DMS114 treated with DMSO at 0.1 percent for 48 hours (cell line): ENCODE measurements at regions not wholly inside any gene's neighbourhood (a gene's known extent, or its start where the extent isn't known, plus 50 kb on each side); places are given as distances from the start of the nearest gene placed in this dataset.

Source experiments
- DNase-seq: peaks from one replicate; lab custom pipeline; 2025; ENCODE audit not compliant: unreplicated experiment; lab: John Stamatoyannopoulos, UW

DNA sequence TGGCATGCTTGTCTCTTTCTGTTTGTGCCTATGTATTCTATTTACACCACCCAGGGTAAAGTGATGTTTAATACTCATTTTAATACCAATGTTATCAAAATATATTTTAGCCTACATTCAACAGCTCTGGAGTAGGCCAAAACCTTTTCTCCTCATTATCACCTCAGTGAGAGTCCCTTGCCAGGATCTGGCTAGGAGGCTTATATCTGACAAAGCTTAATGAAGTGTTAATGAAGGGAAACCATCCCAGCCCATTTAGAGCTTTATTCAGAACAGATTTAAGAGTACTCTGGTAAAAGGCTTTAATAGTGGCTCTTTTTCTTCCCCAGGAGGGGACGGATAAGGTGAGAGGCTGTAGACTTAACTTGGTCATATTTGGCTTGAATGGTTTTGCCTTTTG, 137.6 kb downstream of the GRIN2B start:
- no peak for DNase-seq

DNA sequence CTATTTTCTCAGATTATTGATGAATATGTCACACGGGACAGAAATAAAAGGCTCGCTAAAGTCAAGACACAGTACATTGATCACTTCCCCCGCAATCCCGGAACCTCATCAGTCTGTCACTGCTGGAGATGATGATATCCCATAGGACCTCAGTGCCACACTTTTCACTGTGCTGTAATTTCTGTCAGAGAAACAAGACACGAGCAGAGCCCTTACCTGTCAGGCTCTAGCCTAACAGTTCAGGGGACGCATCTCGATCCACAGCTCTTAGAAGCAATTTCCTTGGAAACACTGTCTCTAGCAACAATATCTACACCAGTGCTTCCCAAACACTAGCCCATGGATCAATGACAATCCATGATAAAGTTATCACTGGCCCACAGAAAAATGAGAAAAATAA, 140.0 kb downstream of the GRIN2B start:
- no peak for DNase-seq

DNA sequence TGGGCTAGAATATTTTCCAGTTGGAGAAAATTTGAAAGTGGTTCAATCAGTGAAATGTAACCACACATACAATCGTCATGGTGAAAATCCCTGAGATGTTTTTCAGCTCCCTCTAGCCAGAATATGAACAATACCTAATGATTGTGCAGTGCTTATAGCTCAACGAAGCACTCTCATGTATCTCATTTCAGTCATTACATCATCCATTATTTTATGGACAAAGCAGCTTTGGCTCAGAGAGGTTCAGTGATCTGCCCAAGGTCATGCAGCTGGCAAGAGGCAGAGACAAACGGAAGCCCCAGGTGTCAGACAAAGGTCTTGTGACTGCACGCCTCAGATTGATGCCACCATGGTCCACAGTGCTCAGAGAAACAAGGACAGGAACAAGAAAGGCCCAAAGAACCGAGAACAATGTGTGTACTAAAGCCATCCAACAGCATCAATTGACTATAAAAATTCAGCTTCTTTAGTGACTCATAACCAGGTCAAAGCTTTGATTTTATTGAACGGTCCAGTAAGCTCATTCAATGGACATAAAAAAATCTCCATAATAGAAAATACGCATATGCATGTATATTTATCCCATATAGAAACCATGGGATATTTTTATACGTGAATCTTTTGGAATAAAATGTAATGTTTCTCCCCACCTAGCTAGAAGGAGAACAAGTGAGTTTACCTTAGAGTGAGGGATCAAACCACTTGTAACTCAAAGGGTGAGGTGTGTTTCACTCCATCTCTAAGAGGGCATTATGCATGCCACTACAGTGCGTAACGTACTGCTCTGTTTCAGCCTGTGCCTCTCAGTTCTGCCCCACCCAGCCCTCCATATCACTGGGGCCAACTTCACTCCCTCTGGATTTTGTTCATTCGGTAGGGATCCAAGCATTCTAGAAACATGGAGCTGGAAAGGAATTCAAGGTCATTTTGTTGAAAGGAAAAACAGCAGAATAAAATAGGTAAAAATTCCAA, 141.8 kb downstream of the GRIN2B start:
- DNase-seq, result no peak

DNA sequence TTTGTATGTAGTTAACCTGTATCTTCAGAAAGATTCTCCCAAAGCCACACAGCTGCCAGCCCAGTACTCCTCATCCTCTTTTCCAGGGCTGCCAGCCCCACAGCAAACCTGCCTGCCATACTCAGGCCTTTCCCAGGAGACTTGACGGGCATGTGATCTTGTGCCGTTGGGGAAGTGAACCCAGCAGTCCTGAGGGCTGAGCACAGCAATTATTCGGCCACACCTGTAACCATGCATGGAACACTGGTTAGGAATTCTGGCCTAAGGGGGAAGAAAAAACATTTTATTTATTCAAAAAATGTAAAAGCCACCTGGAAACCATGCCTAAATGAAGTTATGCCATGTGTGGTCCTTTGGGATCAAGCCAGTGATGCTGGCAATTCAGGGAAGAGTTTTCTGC, 145.3 kb downstream of the GRIN2B start:
- no peak for DNase-seq

DNA sequence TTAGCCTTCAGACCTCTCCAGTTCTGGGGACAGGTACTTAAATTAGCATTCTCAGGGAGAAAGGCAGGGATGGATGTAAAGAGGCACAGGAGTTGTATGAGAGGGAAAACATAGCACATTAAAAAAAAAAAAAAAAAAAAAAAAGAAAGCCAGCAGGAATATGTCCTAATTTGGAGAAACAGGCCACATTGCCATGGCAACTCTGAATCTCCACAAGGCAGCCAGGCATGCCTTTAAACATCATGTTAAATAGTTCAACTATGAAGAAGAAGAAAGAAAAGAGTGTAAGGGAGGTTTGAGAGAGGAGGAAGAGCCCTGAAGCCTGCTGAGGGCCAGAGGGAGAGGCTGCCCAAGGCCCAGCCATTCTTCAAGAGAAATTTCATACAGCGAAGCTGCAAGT, 145.8 kb downstream of the GRIN2B start:
- no peak for DNase-seq

DNA sequence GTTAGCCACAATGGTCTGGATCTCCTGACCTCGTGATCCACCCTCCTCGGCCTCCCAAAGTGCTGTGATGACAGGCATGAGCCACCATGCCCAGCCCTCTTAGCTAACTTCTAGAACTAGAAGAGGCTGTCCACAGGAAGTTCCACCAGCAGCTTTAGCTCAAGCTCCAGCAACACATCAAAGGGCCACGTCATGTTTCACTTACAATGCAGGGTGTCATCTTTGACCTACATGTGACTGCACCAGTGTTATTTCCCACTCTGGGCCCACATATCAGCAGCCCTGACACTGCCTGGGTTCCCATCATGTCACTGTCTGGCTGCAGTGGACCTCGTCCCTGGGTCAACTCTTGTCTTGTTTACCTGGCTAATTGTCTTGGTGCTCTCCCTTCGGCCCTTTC, 147.2 kb downstream of the GRIN2B start:
- DNase-seq, result no peak

DNA sequence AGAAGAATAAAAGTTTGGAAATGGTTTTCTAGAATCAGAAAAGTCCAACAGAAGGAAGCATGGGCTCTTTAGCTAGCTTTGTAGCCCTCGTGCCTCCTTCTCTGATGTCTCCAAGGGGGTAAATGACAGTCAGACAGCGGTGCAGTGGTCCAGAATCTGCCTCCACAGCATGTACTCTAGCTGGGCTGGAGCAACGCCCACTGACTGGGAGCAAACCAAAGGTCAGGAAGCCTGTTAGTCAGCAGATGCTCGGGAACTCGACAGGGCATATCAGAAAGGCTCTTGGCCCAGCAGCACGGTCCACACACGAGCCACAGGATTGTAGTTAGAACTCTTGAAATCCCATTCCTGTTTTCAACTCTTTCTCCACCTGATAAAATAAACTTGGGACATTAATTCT, 164.3 kb downstream of the GRIN2B start:
- no peak for DNase-seq

DNA sequence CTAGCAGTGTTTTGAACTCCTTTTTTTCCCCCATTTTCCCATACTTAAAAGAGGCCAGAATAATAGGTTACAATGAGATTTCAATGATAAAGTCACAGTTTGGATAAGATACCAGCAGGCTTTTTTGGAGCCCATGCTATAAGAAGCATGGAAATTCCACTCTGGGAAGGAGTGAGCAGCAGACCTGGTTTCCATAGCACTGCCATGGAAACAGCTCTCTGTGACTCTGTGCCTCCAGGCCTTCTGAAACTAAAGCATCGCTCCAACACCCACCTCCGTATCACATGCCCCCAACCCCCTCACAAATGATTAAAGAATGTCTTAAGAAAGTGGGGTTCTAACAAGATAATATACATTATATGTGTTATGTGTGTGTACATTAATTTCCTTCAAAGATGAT, 165.0 kb downstream of the GRIN2B start:
- DNase-seq, result no peak

DNA sequence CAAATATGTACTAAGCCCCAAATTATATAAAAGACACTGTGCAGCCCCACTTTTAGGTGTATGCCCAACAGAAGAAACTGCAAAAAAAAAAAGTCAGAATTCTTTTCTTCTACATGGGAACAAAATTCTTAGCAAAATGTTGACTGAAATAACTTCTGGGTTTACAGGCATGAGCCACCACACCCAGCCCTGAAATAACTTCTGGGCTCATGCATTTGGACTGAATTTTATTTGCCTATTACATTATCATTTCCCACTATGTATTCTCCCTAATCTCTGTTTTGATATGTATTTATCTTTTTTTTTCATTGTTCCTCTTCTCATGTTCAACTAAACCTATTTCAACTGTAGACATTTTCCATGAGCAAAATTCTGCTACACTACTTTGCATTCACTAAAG, 169.2 kb downstream of the GRIN2B start:
- DNase-seq, result no peak

DNA sequence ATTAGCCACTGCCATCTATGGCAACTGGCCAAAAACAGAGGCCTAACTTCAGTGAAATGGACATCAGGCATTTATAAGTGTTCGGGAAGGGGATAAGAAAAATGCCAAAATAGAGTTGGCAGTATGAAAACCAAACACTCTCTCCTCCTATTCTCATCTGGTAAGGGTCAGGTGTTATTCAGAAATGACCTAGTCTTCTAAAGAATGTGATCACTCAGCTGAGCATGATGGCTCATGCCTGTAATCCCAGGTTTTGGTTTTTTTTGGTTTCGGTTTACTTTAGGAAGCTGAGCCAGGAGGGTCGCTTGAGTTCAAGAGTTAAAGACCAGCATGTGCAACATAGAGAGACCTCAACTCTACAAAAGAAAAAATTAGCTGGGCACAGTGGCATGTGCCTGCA, 170.3 kb downstream of the GRIN2B start:
- DNase-seq, result no peak

DNA sequence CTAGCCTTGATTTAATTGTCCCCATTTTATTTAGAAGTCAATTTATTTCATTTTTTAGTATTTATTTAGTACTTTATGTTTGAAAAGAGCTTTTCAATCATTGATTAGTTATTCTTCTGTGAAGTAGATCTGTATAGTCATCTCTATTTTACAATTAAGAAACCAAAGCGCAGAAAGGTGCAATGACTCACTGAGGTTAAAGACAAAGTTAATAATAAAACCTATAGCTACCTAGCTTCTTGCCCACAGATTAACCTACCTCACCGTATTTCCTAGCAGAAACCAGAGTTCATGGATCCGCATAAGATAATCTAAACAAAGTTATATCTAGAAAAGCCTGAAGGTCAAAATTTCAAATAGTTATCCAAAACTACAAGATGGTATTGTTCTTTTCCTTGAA, 176.4 kb downstream of the GRIN2B start:
- no peak for DNase-seq

DNA sequence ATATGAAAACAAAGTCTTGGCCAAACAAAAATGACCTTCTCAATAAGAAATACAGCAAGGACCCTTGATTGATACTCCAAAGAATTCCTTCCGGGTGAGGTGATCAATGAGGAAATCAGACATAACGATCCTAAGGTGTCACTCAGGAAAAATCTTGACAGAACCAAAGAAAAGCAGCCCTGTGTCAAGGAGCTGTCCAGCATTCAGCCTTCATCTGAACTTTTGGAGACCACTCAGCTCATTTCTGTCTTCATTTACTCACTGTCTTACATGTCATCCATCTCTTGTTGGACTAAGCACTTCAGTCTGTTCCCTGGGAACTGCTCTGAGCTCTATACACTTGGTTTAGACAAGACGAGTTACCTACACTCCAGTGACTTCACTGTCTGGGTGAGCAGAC, 179.9 kb downstream of the GRIN2B start:
- DNase-seq, result no peak

DNA sequence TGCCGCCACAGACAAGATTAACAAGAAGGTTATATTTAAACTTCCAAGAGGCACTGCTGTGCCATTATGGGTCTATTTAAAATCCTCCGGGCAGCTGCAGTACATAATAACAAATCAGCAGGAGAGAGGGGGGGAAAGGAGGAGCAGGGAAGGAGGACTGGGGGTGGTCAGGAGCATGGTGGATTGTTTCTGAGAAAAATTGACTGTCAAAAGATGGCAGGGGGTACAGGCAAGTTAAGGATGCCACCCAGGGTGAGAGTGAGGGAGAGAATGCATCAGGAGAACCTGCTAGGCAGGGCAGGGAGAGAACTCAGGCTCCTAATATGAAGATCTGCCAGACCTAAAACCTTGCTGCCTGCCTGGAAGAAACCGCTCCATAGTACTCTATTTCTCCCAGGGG, 181.8 kb downstream of the GRIN2B start:
- no peak for DNase-seq

DNA sequence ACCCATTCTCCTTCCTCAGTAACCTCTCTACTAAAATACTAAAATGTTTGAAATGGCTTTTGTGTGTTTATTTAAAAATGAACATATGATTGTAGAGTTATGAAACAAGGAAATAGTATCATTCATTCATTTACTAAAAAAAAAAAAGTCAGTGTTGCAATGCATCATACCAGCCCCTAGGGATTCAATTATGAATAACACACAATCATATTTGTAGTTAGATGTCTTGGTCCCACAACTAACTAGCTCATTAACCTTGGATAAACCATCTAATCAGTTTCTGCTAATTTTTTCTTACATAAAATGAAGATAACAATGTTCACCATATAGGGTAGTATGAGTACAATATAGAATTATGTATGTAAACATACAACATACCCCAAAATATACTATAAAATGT, 183.2 kb downstream of the GRIN2B start:
- no peak for DNase-seq

DNA sequence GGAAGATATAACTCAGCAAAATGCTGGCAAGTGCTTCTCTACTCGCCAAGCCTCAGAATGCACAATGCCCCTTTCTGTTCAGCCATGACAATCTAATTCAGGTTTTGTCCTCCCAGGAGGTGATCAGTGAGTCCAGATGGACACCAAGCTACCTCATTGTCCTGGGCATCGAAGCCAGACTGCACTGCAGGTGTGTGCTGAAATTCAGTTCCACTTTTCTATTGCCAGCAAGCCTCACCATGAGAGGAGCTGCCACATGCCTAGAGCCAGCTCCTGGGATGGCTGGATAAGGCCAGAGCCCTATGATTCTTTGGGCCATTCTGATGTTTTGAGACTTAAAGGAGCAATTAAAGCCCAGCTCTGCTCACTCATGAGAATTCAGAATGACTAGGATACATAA, 186.7 kb downstream of the GRIN2B start:
- no peak for DNase-seq

DNA sequence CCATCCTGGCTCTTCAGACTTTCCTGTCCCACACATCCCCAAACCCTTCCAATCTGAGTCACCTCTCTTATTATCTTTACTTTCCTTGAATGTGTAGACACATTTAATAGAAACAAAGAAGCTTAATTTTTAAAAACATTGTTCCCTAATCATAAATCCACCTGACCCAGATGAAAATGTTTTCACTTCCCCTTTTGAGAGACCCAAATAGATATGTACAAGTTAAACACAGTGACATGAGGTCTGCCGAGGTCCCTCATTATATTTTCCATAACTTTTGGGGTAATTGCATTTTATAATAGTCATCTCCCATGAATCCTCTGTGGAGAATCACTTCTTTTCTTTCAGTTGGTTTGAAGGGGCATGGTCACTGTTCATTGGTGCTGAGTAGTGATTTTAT, 191.1 kb downstream of the GRIN2B start:
- no peak for DNase-seq

DNA sequence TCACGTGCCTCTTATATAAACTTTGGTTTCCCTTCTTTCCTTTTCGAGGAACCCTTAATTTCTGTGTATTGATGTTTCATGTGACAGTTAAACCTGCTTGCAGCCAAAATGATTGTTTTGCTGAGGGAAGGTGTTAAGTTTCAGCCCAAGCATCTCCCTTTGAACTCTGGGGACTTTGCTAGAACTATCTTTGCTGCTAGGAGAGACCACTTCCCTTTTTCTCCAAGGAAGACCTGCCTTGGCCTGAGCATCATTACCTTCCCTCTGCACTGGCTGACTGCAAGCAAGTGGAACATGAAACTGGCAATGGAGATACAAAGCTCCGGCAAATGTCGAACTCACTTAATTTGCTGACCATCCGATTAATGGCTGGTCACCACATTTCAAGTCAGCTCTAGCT, 192.8 kb downstream of the GRIN2B start:
- DNase-seq, result no peak

DNA sequence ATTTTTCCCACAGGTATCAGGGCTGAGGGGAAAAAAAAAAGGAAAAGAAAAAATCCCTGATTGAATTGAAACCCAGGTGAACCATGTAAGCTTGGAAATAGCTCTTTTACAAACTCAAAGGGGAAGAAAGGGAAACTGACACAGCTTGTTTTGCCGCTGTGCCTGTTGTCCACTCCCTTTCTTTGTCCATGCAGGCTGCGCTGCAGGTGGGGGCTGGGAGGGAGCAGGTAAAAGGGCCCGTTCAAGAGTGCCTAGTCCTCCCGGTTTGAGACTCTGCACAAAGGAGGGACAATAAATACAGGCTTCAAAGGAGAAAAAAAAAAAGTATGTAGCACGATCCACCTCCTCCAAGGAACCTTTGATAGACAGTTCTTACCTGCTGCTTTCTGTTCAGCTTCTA, 194.8 kb downstream of the GRIN2B start:
- DNase-seq, result no peak

DNA sequence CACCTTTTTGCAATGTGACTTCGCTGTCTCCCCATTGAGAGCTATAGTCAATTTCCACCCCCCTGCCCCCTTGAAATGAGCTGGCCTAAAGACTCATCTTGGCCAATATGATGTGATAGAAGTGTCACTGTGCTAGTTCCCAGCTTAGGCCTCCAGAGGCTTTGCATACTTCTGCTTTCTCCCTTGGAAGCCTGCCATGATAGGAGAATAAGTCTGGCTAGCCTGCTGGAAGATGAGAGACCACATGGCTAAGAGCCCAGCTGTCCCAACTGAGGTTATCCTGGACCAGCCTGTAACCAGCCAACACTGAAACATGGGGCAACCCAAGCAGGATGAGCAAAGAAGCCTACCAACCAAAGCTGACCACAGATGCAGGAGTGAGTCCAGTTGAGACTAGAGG, 196.9 kb downstream of the GRIN2B start:
- DNase-seq, result no peak

DNA sequence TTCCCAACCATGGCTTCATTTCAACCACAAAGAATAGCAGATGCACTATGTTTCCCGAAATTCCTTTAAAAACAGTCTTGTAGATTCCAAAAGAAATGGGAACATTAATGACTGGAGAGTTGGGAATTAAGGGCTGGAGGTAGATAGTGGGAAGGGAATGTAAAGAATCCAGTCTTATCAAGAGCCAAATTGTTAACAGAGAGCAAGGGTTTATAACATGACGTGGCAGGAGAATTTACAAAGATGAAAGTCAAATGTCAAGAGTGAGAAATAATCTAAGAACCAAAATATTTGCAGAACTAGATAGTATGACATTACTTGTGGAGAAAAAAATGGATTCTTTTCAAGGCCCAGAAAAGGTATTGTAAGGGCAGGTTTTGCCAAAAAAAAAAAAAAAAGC, 200.9 kb downstream of the GRIN2B start:
- DNase-seq, result no peak

DNA sequence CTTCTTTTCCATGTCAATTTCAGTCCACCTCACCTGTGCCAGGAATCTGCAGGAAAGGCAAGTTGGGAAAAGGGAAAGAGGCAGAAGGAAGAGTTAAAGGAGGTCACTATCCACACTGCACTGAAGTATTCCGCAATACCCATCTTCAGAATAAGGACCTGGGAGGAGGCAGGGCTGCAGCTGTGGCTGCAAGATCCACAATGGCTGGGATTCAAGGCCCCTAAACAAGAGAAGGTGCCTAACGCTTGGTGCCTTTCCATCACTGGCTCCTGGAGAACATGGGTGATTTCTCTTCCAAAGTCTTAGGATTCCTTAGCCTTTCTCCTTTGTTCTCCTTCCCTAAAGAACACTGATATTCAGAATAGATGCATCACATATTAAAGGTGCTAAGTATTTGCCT, 204.0 kb downstream of the GRIN2B start:
- no peak for DNase-seq

DNA sequence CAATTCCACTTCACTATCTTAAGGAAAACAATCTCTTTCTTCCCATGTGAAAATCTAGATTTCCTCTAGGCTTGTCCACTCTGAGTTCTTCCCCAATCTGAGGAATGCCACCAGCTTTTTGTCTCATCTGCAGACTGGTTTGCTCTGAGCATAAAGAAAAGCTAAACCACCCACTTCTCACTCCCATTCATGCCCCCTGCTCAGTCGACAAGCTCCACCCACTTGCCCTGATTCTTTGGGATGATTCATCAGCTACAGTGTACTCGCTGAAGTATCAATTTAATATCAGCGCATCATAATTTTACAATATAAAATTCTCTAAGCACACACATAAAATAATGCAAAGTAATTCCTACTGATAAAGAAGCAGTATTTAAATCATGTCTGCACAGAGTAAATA, 209.1 kb downstream of the GRIN2B start:
- no peak for DNase-seq

DNA sequence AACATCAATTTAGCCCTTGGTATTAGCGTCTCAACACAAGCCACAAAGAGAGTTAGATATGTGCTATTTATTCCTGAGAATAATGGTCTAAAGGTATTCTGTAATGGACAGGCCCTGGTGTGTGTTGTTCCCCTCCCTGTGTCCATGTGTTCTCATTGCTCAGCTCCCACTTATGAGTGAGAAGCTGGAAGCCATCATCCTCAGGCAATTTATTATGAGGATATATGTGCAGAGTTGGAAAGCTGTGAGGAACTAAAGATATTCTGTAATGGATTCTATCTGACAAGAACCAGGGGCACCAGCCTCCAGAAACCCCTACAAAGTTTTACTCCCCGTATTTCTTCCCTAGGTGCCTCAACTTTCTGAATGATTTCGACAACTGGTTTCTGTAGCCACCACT, 210.8 kb downstream of the GRIN2B start:
- no peak for DNase-seq
